Coronary artery (tissue), 2 donors: ENCODE measurements at regions not wholly inside any gene's neighbourhood (a gene's known extent, or its start where the extent isn't known, plus 50 kb on each side); places are given as distances from the start of the nearest gene placed in this dataset.
"Not testable (repeated sequence)": the region's sequence is repeated elsewhere in the genome, so short reads cannot be mapped to it uniquely, and the experiment has no call there.

Experiments used
- DNase-seq: peaks from one replicate; pipeline ENCODE4 v3.0.0-alpha.2; 2017; ENCODE audit warnings: low spot score
- H3K27ac ChIP-seq, 2 donors: fragments of 200-600 bp; sonication (generic); one replicate each; pipeline ENCODE4 v1.5.1; 2016 to 2019
- H3K4me3 ChIP-seq: fragments of 200-600 bp; sonication (generic); 2 replicates; pipeline ENCODE4 v1.5.1; 2016; ENCODE audit warnings: mild to moderate bottlenecking, moderate library complexity

- DNase-seq, H3K27ac ChIP-seq, H3K4me3 ChIP-seq: not testable (repeated sequence)
These were observed 123.2 kb downstream of the UNC93B1 start for GRCh38 chr11:67880594-67881196.

DNA sequence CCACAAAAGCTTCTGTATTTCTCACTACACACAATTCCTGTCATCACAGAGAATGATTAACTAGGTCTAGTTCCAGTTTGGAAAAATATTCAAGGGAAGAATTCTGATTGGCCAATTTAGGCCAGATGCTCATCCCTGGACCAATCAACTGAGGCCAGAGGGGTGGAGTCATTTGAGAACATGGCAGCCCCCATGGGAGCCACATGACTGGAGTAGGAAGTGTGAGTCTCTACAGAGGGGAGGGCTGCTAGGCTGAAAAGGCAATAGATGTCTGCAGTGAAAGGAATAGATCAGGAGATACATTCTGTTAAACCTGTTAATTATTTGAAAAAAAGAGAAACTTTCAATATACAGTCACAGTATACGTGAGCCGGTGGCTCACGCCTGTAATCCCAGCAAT is 125.2 kb downstream of the UNC93B1 start:
- not testable (repeated sequence) for DNase-seq, H3K27ac ChIP-seq, H3K4me3 ChIP-seq

- not testable (repeated sequence) for H3K27ac ChIP-seq, H3K4me3 ChIP-seq, DNase-seq
These were observed 126.6 kb downstream of the UNC93B1 start for GRCh38 chr11:67877316-67877715.

- H3K27ac ChIP-seq, H3K4me3 ChIP-seq, DNase-seq: not testable (repeated sequence)
These were observed 130.7 kb downstream of the UNC93B1 start for GRCh38 chr11:67873223-67873622.

DNA sequence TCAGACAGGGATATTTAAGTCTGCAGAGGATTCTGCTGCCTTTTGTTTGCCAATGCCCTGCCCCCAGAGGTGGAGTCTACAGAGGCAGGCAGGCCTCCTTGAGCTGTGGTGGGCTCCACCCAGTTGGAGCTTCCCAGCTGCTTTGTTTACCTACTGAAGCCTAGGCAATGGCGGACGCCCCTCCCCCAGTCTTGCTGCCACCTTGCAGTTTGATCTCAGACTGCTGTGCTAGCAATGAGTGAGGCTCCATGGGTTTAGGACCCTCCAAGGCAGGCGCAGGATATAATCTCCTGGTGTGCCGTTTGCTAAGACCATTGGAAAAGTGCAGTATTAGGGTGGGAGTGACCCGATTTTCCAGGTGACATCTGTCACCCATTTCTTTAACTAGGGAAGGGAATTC is 132.7 kb downstream of the UNC93B1 start:
- not testable (repeated sequence) for DNase-seq, H3K27ac ChIP-seq

GRCh38 chr11:67862896-67863295 is 141.0 kb downstream of the UNC93B1 start:
- not testable (repeated sequence) for DNase-seq, H3K27ac ChIP-seq

More for the DNA sequence above, 132.7 kb downstream of the UNC93B1 start:
- H3K4me3 ChIP-seq = not testable (repeated sequence)

GRCh38 chr11:67859513-67860161 is 144.3 kb downstream of the UNC93B1 start:
- not testable (repeated sequence) for DNase-seq, H3K4me3 ChIP-seq, H3K27ac ChIP-seq

More at GRCh38 chr11:67862896-67863295, 141.0 kb downstream of the UNC93B1 start:
- not testable (repeated sequence) for H3K4me3 ChIP-seq

DNA sequence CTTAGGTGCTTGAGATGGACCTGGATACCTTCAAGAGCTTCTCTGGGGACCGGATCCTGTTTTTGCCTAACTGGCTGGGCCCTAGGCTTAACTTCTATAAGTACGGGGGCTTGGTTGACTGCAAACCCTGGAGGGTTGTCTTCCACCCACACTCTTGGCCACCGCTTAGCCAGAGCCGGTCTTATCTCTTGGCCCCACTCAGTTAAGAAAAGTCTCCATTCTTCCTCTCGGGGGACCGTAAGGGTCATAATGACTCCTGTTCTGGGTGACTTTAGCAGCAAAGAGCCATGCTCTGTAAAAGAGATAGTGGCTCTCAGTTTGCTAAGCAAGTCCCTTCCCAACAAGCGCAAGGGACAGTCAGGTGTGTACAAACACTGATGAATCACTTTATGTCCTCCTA is 153.2 kb downstream of the UNC93B1 start:
- not testable (repeated sequence) for H3K4me3 ChIP-seq, DNase-seq, H3K27ac ChIP-seq

GRCh38 chr11:67849766-67850165 is 154.1 kb downstream of the UNC93B1 start:
- not testable (repeated sequence) for H3K27ac ChIP-seq, DNase-seq, H3K4me3 ChIP-seq

- H3K4me3 ChIP-seq, H3K27ac ChIP-seq, DNase-seq: not testable (repeated sequence)
These were observed 155.7 kb downstream of the UNC93B1 start for GRCh38 chr11:67847896-67848875.

DNA sequence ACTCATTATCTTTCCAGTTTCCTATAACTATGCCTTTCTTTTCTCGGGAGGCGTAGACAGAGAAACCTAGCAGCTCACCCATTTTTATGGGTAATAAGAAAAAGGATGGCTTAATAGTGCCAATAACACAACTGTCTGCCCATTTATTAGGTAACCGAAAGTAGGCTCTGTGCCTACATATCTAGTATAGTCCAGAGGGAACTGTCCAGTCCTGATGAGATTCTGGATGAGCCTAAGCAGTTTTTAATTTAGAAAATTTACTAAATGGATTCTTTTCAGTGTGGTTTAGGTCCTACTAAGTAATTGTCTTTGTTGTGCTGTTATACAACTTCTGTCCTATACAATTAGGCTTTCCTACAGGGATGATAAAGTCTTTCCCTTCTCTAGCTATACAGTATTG is 157.6 kb downstream of the UNC93B1 start:
- not testable (repeated sequence) for H3K27ac ChIP-seq, H3K4me3 ChIP-seq, DNase-seq

GRCh38 chr11:67845296-67845695 is 158.6 kb downstream of the UNC93B1 start:
- H3K27ac ChIP-seq, DNase-seq, H3K4me3 ChIP-seq: not testable (repeated sequence)

GRCh38 chr11:67840599-67840998 is 163.3 kb downstream of the UNC93B1 start:
- not testable (repeated sequence) for H3K27ac ChIP-seq, H3K4me3 ChIP-seq, DNase-seq

- not testable (repeated sequence) for H3K4me3 ChIP-seq, H3K27ac ChIP-seq
These were observed 155.7 kb upstream of the ALDH3B2 start for GRCh38 chr11:67830152-67830551.

GRCh38 chr11:67826951-67827296 is 152.5 kb upstream of the ALDH3B2 start:
- H3K4me3 ChIP-seq, DNase-seq, H3K27ac ChIP-seq: not testable (repeated sequence)

More at GRCh38 chr11:67830152-67830551, 155.7 kb upstream of the ALDH3B2 start:
- not testable (repeated sequence) for DNase-seq

DNA sequence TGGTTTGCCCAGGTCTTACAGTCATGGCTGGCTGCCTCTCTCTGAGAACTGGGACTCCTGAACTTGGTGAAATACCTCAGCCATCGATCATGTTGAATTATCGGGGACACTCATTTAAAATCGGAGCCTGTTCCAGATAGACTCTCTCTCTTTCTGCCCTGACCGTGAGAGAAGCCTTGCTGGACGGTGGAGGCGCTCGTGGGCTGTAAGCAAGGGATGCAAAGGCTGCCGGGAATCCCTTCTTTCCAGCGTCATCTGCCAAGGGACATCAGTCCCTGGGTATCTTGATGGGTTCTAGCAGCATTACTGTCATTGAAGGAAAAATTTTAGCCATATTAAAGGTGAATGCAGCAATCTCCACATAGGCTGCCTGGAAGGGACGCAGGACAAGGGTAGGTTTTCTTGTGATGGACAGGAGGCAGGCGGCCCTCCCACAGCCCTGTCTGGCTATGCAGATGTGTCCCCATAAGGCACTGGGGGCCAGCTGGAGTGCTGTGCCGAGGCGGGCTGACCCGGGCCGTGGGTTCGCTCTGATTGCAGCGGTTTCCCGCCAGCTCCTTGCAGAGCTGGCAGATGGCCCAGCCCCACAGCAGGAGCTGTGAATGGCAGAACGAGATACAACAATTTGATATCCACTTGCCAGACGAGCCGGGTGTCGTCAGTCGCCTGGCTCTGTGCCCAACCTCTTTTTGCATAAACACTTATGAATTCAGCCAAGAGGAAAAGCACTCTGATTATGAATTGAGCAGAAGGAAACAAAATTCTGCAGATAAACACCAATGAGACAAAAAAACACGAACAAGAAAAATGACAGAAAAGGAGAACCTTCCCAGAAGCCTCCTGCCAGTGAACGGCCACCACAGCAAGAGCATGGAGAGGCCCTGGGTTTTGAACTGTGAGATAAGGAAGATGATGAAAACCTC is 151.9 kb upstream of the ALDH3B2 start:
- not testable (repeated sequence) for DNase-seq, H3K27ac ChIP-seq
- peak overlapping the region; percentile 27 for H3K4me3 ChIP-seq

DNA sequence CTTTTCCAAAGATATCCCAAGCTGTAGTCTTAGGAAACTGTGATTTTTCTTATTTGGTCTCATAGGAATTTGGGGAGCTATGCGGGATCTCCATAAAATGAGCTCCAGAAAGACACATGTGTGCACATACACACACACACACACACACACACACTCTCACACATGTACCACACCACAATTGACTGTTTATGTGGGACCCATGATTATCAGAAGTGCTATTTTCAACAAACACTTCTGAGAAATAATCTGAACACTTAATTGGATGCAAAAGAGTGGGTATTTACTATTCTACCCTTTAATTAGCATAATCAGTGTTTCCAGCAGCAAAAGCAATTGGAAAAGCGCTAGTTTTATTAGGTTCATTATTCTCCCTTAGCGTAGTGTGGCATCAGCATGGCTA is 150.4 kb upstream of the ALDH3B2 start:
- H3K4me3 ChIP-seq, H3K27ac ChIP-seq, DNase-seq: not testable (repeated sequence)
